Fibroblast of lung (primary cell): ENCODE measurements at regions not wholly inside any gene's neighbourhood (a gene's known extent, or its start where the extent isn't known, plus 50 kb on each side); places are given as distances from the start of the nearest gene placed in this dataset.

Source experiments
- DNase-seq, 2 donors: peaks; one replicate each; pipeline versions ENCODE4 v3.0.0 to v3.0.0-alpha.2; 2010; ENCODE audit warnings: low read depth in 2 of 2
- H2AFZ ChIP-seq: 2 replicates; pipeline ENCODE4 v1.5.1; 2012; ENCODE audit warnings: low read length, control low read depth, inconsistent platforms
- H3K27ac ChIP-seq: 2 replicates; pipeline ENCODE4 v1.5.1; 2011; ENCODE audit warnings: low read length, control low read depth; ENCODE audit not compliant: insufficient read depth
- H3K27me3 ChIP-seq: 2 replicates; pipeline ENCODE4 v1.5.1; 2011; ENCODE audit warnings: mild to moderate bottlenecking, low read length; ENCODE audit not compliant: control insufficient read depth, insufficient read depth
- H3K36me3 ChIP-seq: 2 replicates; pipeline ENCODE4 v1.5.1; 2011; ENCODE audit warnings: low read length; ENCODE audit not compliant: control insufficient read depth, insufficient read depth
- H3K4me1 ChIP-seq: 2 replicates; pipeline ENCODE4 v1.5.1; 2011; ENCODE audit warnings: low read length; ENCODE audit not compliant: control insufficient read depth, insufficient read depth; ENCODE audit errors: extremely low read depth
- H3K4me2 ChIP-seq: 2 replicates; pipeline ENCODE4 v1.5.1; 2011; ENCODE audit warnings: low read length, control low read depth; ENCODE audit not compliant: insufficient read depth; ENCODE audit errors: extremely low read depth
- H3K4me3 ChIP-seq, 4 experiments: fragments of 200-600 bp in 1 of 4; sonication (generic) in 1 of 4; replicated peaks in 1 of 4; 2 replicates each; pipeline ENCODE4 v1.5.1; 2011 to 2016; ENCODE audit warnings: low read length in 4 of 4, low read depth in 3 of 4, mild to moderate bottlenecking in 3 of 4, control low read depth in 2 of 4, inconsistent platforms in 1 of 4, mixed read lengths in 1 of 4; ENCODE audit not compliant: insufficient read depth in 1 of 4; ENCODE audit errors: control extremely low read depth in 1 of 4
- H3K79me2 ChIP-seq: 2 replicates; pipeline ENCODE4 v1.5.1; 2012; ENCODE audit warnings: mild to moderate bottlenecking, low read length, inconsistent platforms; ENCODE audit not compliant: control insufficient read depth, insufficient read depth
- H3K9ac ChIP-seq: 2 replicates; pipeline ENCODE4 v1.5.1; 2011; ENCODE audit warnings: mild to moderate bottlenecking, low read length, control low read depth; ENCODE audit not compliant: insufficient read depth
- H3K9me3 ChIP-seq: 2 replicates; pipeline ENCODE4 v1.5.1; 2012; ENCODE audit warnings: low read depth, low read length; ENCODE audit not compliant: control insufficient read depth, insufficient read depth
- H4K20me1 ChIP-seq: 2 replicates; pipeline ENCODE4 v1.5.1; 2011; ENCODE audit warnings: low read length; ENCODE audit not compliant: control insufficient read depth, insufficient read depth; ENCODE audit errors: extremely low read depth
- CTCF ChIP-seq, 2 donors: IDR thresholded peaks in 1 of 2; conservative IDR thresholded peaks in 1 of 2; 1 replicate in 1 of 2; 2 replicates in 1 of 2; pipeline ENCODE4 v1.5.1; 2011 to 2012; ENCODE audit warnings: low read length in 2 of 2, control low read depth in 1 of 2, inconsistent platforms in 1 of 2, low read depth in 1 of 2, mild to moderate bottlenecking in 1 of 2
- EZH2 ChIP-seq: IDR thresholded peaks from 2 replicates; pipeline ENCODE4 v1.5.1; 2012; ENCODE audit warnings: low read length, control low read depth, mild to moderate bottlenecking; ENCODE audit errors: missing control alignments

GRCh38 chr6:67897998-67898607, 737.0 kb upstream of the ADGRB3 start:
- Histone ChIP-seq H3K9me3 (no peaks in the 10 kb centered on the region), H4K20me1 (no peaks in the 10 kb centered on the region), H3K4me2 (no peak overlapping the region), H3K27me3 (no peaks in the 10 kb centered on the region), H3K4me3 (no peak overlapping the region), H2AFZ (no peak overlapping the region), H3K27ac (no peak overlapping the region), H3K79me2 (no peaks in the 10 kb centered on the region), H3K36me3 (no peaks in the 10 kb centered on the region), H3K9ac (no peak overlapping the region), H3K4me1 (no peaks in the 10 kb centered on the region)
- no peak for DNase-seq
- TF ChIP-seq EZH2, result no peak
- no peak for TF ChIP-seq CTCF (conservative IDR thresholded peaks at IDR 0.05 in 1 of 2, IDR thresholded peaks at IDR 0.05 in 1 of 2; ENCODE audit: low read depth in 1 of 2, low read length in 2 of 2)

GRCh38 chr6:67896476-67896875, 738.6 kb upstream of the ADGRB3 start:
- peak; percentile 6 to 76 for DNase-seq
- Histone ChIP-seq H3K9me3 (no peaks in the 10 kb centered on the region), H3K79me2 (no peaks in the 10 kb centered on the region), H3K36me3 (no peaks in the 10 kb centered on the region), H3K27ac (no peak overlapping the region), H2AFZ (no peak overlapping the region), H3K9ac (no peak overlapping the region), H3K4me2 (no peak overlapping the region), H3K4me3 (no peak overlapping the region), H3K4me1 (no peaks in the 10 kb centered on the region), H4K20me1 (peaks cover 2% of the 10 kb centered on the region), H3K27me3 (no peaks in the 10 kb centered on the region)
- TF ChIP-seq EZH2, result no peak

GRCh38 chr6:67889682-67889995, 745.4 kb upstream of the ADGRB3 start:
- no peak for DNase-seq
- no peak overlapping the region for H2AFZ ChIP-seq
- H3K4me3 ChIP-seq, result no peak overlapping the region
- H4K20me1 ChIP-seq, result peaks cover 2% of the 10 kb centered on the region
- no peaks in the 10 kb centered on the region for H3K4me1 ChIP-seq
- H3K9me3 ChIP-seq, result no peaks in the 10 kb centered on the region
- no peaks in the 10 kb centered on the region for H3K27me3 ChIP-seq
- TF ChIP-seq CTCF (conservative IDR thresholded peaks at IDR 0.05 in 1 of 2, IDR thresholded peaks at IDR 0.05 in 1 of 2; ENCODE audit: low read depth in 1 of 2, low read length in 2 of 2) (no peak), EZH2 (no peak)
- no peaks in the 10 kb centered on the region for H3K79me2 ChIP-seq
- H3K9ac ChIP-seq, result no peak overlapping the region
- no peaks in the 10 kb centered on the region for H3K36me3 ChIP-seq
- H3K4me2 ChIP-seq, result no peak overlapping the region
- H3K27ac ChIP-seq, result no peak overlapping the region
